ENCODE measurements at regions not wholly inside any gene's neighbourhood (a gene's known extent, or its start where the extent isn't known, plus 50 kb on each side); places are given as distances from the start of the nearest gene placed in this dataset.

DNA sequence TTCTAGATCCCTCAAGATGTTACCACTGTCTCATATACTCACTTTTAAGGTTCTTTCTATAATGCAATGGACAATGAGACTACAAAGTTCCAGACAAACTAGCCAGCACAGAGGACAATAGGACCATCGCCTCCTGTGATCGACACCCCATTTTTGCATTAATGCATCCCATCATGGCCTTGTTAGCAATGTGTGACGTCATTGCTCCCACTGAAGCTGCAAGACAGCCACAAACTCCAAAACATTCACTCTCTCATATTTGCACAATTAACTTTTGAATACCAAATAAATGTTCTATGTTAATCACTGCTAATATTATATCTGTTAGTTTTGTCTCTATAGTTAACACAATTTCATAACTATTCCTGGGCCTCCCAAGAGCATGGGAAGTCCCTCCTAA is 88.8 kb upstream of the TMEM72 start:
- no peak overlapping the region for H3K4me2 ChIP-seq (ENCODE audit: insufficient read depth, low read length)
- no peaks in the 10 kb centered on the region for H3K4me1 ChIP-seq (ENCODE audit: insufficient read depth, low read length)
- no peak overlapping the region for H3K27ac ChIP-seq (ENCODE audit: low read depth, low read length)
- no peak for DNase-seq (ENCODE audit: insufficient read length, low spot score, missing footprints)
- no peaks in the 10 kb centered on the region for H4K20me1 ChIP-seq (ENCODE audit: insufficient read depth, low read length)
- no peaks in the 10 kb centered on the region for H3K27me3 ChIP-seq (ENCODE audit: insufficient read depth, low read length)
- TF ChIP-seq, protein P1, sequence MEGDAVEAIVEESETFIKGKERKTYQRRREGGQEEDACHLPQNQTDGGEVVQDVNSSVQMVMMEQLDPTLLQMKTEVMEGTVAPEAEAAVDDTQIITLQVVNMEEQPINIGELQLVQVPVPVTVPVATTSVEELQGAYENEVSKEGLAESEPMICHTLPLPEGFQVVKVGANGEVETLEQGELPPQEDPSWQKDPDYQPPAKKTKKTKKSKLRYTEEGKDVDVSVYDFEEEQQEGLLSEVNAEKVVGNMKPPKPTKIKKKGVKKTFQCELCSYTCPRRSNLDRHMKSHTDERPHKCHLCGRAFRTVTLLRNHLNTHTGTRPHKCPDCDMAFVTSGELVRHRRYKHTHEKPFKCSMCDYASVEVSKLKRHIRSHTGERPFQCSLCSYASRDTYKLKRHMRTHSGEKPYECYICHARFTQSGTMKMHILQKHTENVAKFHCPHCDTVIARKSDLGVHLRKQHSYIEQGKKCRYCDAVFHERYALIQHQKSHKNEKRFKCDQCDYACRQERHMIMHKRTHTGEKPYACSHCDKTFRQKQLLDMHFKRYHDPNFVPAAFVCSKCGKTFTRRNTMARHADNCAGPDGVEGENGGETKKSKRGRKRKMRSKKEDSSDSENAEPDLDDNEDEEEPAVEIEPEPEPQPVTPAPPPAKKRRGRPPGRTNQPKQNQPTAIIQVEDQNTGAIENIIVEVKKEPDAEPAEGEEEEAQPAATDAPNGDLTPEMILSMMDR (IDR thresholded peaks at IDR 0.05; ENCODE audit: extremely low read depth, low read depth, low read length), result no peak
- no peaks in the 10 kb centered on the region for H3K79me2 ChIP-seq (ENCODE audit: insufficient read depth, low read length)
- H3K36me3 ChIP-seq (ENCODE audit: insufficient read depth, low read length), result no peaks in the 10 kb centered on the region
- H3K4me3 ChIP-seq (ENCODE audit: insufficient read depth, low read length), result no peak overlapping the region
- H3K9me3 ChIP-seq (ENCODE audit: low read depth, low read length), result no peaks in the 10 kb centered on the region
- no peak overlapping the region for H2AFZ ChIP-seq (ENCODE audit: low read length)

DNA sequence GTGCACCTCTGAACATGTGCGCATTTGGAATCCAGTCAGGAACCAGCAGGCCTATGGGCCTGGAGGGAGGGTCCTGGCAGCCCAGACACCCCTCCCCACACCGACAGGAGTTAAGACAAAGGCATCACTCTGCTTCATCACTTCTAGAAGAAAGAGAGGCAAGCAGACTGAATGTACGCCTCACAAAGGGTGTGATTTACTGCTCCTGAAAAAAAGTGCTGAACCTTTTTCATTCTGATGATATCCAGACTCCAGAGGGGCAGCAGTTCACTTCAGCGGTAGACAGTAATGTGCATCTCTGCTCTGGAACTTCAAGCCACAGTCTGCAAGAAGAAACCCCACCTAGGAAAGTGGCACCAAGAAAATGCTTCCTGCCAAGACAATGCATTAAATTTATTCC is 88.2 kb upstream of the TMEM72 start:
- TF ChIP-seq, protein P1 (IDR thresholded peaks at IDR 0.05; ENCODE audit: extremely low read depth, low read depth, low read length), result no peak
- no peak overlapping the region for H3K27ac ChIP-seq (ENCODE audit: low read depth, low read length)
- H3K4me2 ChIP-seq (ENCODE audit: insufficient read depth, low read length), result no peak overlapping the region

DNA sequence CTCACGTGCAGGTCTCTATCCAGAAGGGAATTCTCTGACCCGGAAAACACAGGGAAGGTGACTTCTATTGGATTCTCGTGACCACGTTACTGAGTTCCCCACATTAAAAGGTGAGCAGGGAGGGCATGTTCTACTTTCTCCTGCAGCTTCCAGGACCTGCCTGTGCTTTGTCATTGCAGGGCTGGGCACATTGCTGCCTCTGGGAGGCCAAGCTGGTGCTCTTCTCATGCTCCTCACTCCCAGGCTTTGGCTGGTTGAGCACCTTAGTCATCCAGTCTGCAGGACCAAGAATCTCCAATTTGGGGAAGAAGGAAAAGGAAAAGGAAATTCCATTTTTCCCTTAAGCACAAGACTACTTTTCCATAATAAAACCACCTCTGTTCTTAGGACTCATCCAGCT is 86.5 kb upstream of the TMEM72 start:
- Histone ChIP-seq H3K4me1 (ENCODE audit: insufficient read depth, low read length) (peaks cover 2% of the 10 kb centered on the region), H3K9me3 (ENCODE audit: low read depth, low read length) (no peaks in the 10 kb centered on the region), H3K36me3 (ENCODE audit: insufficient read depth, low read length) (no peaks in the 10 kb centered on the region), H3K27ac (ENCODE audit: low read depth, low read length) (no peak overlapping the region), H3K4me2 (ENCODE audit: insufficient read depth, low read length) (no peak overlapping the region), H3K4me3 (ENCODE audit: insufficient read depth, low read length) (no peak overlapping the region), H3K27me3 (ENCODE audit: insufficient read depth, low read length) (no peaks in the 10 kb centered on the region), H3K79me2 (ENCODE audit: insufficient read depth, low read length) (no peaks in the 10 kb centered on the region), H4K20me1 (ENCODE audit: insufficient read depth, low read length) (no peaks in the 10 kb centered on the region), H2AFZ (ENCODE audit: low read length) (no peak overlapping the region)
- TF ChIP-seq, protein P1 (IDR thresholded peaks at IDR 0.05; ENCODE audit: extremely low read depth, low read depth, low read length), result no peak
- no peak for DNase-seq (ENCODE audit: insufficient read length, low spot score, missing footprints)

More for the DNA sequence above, 88.2 kb upstream of the TMEM72 start:
- no peak overlapping the region for H2AFZ ChIP-seq (ENCODE audit: low read length)
- no peaks in the 10 kb centered on the region for H4K20me1 ChIP-seq (ENCODE audit: insufficient read depth, low read length)
- H3K4me3 ChIP-seq (ENCODE audit: insufficient read depth, low read length), result no peak overlapping the region
- no peaks in the 10 kb centered on the region for H3K4me1 ChIP-seq (ENCODE audit: insufficient read depth, low read length)
- no peaks in the 10 kb centered on the region for H3K27me3 ChIP-seq (ENCODE audit: insufficient read depth, low read length)
- H3K79me2 ChIP-seq (ENCODE audit: insufficient read depth, low read length), result no peaks in the 10 kb centered on the region
- H3K36me3 ChIP-seq (ENCODE audit: insufficient read depth, low read length), result no peaks in the 10 kb centered on the region
- no peak for DNase-seq (ENCODE audit: insufficient read length, low spot score, missing footprints)
- H3K9me3 ChIP-seq (ENCODE audit: low read depth, low read length), result no peaks in the 10 kb centered on the region

DNA sequence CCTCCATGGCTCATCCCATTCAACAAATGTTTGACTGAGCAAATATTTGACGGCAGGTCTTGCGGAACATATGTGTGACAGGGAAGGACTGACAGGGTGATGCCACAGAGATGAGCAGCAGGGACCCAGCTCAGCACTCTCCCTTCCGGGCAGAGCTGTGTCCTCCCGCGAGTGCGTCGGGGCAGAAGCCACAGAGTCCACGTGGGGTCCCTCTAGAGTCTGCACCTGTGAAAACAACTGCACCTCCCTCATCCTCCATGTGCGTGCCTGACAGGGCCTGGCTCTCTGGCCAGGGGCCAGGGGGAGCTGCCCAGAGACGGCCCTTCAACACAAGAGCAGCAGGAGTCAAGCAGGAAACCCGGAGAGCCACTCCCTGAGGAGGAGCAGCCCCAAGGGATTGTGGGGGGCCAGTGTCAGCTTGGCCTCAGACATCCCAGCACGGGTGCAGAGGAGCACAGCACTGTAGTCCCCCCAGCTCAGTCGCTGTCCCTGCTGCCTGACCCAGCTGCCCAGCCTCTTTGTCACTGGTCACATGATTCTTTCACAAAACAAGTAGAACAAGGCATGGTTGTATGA is 83.6 kb upstream of the TMEM72 start:
- Histone ChIP-seq H4K20me1 (ENCODE audit: insufficient read depth, low read length) (no peaks in the 10 kb centered on the region), H3K36me3 (ENCODE audit: insufficient read depth, low read length) (no peaks in the 10 kb centered on the region), H3K79me2 (ENCODE audit: insufficient read depth, low read length) (no peaks in the 10 kb centered on the region), H3K4me2 (ENCODE audit: insufficient read depth, low read length) (no peak overlapping the region), H3K9me3 (ENCODE audit: low read depth, low read length) (no peaks in the 10 kb centered on the region), H3K27ac (ENCODE audit: low read depth, low read length) (no peak overlapping the region), H3K27me3 (ENCODE audit: insufficient read depth, low read length) (no peaks in the 10 kb centered on the region), H3K4me1 (ENCODE audit: insufficient read depth, low read length) (peaks cover 13% of the 10 kb centered on the region), H2AFZ (ENCODE audit: low read length) (no peak overlapping the region), H3K4me3 (ENCODE audit: insufficient read depth, low read length) (no peak overlapping the region)
- TF ChIP-seq, protein P1 (IDR thresholded peaks at IDR 0.05; ENCODE audit: extremely low read depth, low read depth, low read length), result no peak
- no peak for DNase-seq (ENCODE audit: insufficient read length, low spot score, missing footprints)
